ENCODE measurements at regions not wholly inside any gene's neighbourhood (a gene's known extent, or its start where the extent isn't known, plus 50 kb on each side); places are given as distances from the start of the nearest gene placed in this dataset.

DNA sequence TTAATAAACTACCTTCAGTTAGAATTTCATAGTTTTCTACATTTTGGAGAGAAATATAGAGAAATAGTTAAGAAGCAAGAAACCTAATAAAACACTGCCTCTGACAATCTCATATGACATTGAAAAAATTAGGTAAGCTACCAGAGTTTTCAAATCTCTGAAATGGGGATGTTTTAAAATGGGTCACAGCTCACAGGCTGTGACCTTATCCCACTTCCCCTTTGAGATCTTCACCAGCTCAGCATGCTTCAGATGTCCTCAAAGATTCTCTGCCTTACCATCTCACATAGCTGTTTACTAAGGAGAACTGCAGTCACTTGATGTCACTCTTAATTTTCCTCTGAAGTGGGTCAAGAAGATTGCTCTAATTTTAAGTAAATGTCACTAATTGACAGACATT lies 717.8 kb downstream of the JRKL start:
- DNase-seq (ENCODE audit: low read depth in 2 of 3, low spot score in 2 of 3): no peak

DNA sequence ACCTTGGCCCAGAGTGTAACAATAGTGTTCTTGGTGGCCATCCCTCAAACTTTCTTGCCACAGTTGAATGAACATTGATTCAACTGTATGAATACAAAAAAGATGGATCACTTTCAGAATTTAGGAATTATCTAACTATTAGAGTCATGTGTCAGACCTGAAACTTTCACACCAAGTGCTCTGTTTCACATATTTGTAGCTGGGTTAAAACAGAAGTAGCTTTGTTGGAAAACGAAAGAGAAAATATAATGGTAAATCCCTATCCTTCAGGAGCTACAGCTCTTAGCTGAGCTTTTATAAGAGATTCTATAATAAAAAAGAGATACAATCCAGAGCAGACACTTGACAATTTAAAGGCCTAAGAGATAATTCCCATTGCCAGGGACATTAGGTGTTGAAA lies 719.3 kb downstream of the JRKL start:
- DNase-seq (ENCODE audit: low read depth in 2 of 3, low spot score in 2 of 3): no peak

DNA sequence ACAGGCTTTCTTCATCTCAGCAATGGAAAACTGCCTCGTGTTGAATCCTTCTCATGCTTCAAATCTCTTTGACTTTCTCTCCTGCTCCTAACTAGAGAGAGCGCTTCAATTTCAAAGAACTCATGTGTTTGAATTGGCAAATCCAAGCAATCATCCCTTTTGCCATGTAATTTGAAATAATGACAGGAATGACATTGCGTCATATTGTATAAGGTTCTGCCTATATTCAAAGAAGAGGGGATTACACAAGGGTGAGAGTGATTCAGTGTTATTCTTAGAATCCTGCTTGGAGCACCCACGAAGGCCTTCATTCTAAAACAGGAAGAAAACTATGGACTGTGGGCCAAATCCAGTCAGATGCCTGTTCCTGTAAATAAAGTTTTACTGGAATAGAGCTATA lies 720.6 kb downstream of the JRKL start:
- DNase-seq (ENCODE audit: low read depth in 2 of 3, low spot score in 2 of 3): no peak

DNA sequence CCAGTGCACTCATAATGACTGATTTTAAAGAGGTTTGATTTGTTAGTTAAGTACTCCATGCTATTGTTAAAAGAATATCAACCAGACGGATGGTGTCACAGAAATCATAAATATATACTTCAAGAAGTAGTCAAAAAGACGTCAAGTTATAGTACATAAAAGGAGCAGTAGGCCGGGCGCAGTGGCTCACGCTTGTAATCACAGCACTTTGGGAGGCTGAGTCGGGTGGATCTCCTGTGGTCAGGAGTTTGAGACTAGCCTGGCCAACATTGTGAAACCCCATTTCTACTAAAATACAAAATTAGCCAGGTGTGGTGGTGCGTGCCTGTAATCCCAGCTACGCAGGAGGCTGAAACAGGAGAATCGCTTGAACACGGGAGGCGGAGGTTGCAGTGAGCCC lies 721.7 kb downstream of the JRKL start:
- DNase-seq (ENCODE audit: low read depth in 2 of 3, low spot score in 2 of 3): no peak

DNA sequence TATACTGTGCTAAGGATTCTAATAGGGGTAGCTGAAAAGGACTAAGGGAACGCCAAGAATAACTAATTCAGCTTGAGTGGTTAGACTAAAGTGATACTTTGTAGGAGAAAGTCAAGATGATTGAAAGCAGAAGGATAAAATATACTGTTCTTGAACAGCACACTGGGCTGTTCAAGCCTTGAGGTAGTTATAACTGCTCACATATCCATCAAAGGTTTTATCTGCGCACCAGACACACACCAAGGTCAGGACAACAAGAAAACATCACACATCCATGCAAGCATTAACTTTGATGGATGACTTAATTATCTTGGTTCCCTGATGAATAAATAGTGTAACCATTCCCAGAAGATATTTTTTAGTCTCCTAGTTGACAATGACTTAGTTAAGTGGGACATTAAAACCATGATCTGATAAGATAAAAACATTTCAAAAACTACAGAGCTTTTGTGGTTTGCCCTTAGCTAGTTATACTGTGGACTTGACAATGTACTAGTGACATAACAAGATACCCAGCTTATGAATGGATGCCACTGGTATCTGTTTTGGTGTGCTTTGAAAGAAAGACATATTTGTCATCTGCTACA lies 728.9 kb downstream of the JRKL start:
- no peak for DNase-seq (ENCODE audit: low read depth in 2 of 3, low spot score in 2 of 3)

DNA sequence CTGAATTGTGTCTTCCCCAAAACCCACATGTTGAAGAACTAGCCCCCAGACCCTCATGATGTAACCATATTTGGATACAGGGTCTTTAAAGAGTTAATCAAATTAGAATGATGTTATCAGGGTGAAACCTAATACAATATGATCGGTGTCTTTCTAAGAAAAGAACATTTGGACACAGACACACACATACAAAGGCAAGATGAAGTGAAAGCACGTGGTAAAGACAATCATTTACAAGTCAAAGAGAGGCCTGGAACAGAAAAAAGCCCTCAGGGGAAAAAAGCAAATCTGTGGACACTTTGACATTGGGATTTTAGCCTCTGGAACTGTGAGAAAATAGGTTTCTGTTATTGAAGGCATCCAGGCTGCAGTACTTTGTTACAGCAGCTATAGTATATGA lies 733.4 kb downstream of the JRKL start:
- no peak for DNase-seq (ENCODE audit: low read depth in 2 of 3, low spot score in 2 of 3)

DNA sequence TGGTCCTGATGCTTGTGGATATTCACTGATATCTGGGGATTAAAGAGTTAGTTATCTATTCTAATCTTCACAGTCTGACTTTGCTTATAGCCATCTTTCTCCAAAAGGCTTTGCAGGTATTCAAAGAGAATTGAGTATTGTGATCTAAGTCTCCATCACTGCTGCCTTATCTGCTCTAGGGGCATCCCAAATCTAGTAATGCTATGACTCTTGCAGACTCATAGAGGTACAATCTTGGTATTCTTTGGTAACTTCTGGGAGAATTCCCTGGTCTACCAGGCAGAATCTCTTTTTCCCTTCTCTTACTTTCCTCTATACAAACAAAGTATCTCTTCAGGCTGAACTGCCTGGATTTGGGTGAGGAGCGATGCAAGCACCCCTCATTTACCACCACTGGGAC lies 746.3 kb downstream of the JRKL start:
- no peak for DNase-seq (ENCODE audit: low read depth in 2 of 3, low spot score in 2 of 3)

DNA sequence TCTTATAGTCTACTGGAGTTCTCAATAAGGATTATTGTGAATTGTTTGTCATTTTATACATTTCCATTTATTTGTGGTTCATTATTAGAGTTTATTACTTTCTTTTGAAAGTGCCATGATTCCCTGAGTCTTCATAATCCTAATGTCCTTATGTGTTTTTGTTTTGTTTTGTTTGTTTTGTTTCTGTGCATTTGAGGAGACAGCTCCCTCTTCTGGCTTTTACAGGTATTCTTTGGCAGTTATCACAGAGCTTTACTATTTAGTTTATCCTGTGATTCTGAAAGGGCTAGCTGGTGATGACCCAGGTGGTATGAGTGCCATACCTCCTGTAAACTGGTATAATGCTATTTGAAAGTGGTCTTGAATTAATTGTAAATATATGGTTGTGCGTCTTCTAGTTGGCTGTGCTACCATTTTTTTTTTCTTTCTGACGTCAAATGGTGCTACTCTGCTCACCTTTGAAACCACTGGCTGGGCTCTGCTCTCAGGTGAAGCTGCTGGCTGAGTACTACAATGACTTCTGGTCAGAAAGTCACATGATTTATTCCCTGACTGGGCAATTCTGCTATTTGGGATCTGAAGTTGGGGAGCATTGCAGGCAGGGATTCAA lies 751.2 kb downstream of the JRKL start:
- peak in 2 of 3 donors; percentile 2 to 11 for DNase-seq (ENCODE audit: low read depth in 2 of 3, low spot score in 2 of 3)

DNA sequence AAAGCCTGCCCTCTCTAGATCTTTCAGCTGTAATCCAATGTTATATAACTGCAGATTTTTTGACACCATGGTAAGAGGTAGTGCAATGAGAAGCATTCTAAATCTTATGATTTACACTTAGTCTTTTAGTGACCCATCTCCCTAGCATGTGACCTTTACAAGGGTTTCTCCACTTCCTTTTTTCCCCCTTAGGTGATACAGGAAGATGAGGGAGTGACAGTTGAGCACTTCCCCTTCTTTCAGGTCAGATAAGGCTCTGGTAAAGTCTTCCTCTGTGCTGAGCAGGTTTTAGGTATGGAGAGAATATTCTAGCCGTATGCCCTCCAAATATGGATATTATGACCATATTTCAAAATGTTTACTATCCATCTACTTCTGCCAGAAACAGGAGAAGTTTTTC lies 753.6 kb downstream of the JRKL start:
- DNase-seq (ENCODE audit: low read depth in 2 of 3, low spot score in 2 of 3): no peak

DNA sequence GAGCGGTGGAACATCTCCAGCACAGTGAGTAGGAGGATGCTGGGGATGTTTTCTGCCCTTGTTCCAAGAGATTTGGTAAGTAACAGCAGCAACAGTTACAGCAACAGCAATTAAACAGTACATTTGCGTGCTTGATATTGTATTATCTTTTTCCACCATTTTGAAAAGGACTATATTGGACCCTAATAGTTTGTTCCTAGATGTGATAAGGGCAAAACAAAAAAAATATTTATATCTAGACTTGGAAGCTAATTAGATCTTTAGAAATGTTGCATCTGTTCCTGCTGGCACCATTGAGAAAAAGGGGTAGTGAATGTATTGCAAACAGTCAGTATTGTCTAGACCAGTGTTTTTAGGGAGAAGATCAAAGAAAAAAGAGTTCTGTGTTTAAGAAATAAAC lies 759.9 kb downstream of the JRKL start:
- no peak for DNase-seq (ENCODE audit: low read depth in 2 of 3, low spot score in 2 of 3)

DNA sequence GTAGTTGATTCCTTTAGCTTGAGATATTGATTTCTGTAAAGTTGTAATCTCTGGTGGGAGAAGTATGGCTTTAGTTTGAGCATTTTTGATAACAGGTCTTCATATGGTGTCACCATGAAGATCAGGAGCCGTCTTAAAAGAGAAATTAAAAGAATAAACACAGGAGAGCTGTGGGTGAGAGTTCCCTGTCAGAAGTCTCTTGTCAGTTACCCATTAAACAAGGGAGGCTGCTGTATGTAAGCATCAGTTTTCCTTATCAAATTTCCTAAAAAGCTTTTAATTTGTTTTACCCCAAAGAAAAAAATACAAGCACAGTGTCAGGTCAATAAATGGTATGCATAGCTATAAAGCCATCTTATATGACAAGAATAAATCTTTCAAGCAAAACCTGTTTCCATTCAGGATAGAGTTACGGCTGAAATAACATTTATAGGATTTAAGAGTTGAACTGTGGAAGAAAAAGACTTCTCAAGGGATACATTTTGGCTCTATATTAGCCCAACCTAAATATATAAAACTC lies 767.5 kb downstream of the JRKL start:
- DNase-seq (ENCODE audit: low read depth in 2 of 3, low spot score in 2 of 3): no peak

DNA sequence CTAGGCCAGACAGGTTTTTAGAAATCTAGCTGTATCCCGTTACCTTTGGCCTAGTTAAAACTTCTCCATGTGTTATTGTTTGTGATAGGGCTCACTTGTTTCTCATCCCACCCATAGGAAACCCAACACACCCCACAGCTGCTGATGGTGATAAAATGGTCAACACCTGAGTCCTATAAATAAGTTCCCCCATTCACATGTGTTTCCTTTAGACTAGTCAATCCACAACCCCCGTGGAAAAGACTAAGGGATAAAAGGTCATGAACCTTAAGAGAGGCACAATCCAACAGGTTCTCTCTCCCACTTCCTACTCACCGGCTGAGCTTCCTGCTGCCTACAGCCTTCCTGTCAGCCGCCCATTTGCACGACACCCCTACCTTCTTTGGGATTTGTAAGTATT lies 768.4 kb downstream of the JRKL start:
- no peak for DNase-seq (ENCODE audit: low read depth in 2 of 3, low spot score in 2 of 3)

DNA sequence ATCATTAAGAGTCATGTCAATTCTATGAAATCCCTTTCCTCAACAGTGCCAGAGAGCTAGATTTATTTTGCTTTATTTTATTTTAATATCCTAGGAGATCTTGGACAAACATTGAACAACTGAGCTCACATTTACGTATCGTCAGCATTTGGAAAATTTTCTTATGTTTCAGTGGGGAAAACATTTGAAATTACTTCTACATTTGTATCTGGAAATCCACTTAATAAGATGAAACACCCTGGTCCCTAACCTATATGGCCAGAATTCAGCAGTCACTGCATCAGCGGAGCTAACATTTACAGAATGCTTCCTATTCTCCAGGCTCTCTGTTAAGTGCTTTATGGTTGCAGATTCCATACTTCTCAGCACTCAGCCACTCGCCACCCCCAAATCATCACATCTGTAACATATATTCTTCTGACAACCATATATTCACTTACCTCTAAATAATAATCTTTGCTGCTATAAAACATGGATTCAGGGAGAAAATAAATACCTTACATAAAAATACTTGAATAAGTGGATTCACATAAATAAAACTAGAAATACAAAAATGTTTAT lies 773.9 kb downstream of the JRKL start:
- DNase-seq (ENCODE audit: low read depth in 2 of 3, low spot score in 2 of 3): no peak

DNA sequence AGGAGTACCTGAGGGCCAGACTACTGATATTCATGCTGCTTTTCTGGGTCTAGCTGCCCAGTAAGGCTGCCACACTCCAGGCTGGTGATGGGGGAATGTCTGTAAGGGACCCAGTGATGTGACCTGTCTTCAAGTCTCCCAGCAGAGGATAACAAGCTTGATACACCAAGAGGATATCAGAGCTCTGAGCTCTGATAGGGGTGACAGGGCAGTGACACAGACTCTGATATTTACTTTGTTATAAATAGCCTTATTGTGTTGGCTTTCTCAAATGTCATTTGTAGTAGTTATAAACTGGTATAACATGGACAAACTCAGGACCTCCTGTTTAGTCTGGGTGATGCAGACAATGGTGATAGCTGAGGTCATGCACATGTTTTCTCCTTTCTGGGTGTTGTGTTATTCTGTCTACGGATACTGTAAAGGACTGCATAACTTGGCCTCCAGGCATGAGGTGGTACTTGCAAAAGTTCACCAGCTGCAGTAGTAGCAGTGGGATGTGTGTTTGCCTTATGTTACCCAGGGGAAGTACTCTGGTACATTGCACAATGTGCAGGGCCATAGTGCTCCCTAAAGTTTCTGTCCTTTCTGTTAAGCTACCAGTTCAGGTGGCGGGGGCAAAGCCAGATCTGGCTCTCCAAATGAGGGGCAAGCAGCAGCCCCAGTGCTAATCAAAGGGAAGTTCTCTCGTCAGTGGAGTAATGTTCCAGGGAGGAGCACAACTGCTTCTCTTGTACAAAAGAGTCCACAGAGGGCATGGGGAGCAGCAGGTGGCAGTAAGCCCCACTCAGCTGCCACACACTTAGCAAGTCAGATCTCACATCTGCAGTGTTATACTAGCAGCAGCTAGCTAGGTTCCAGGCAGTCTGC lies 812.2 kb downstream of the JRKL start:
- no peak for DNase-seq (ENCODE audit: low read depth in 2 of 3, low spot score in 2 of 3)

DNA sequence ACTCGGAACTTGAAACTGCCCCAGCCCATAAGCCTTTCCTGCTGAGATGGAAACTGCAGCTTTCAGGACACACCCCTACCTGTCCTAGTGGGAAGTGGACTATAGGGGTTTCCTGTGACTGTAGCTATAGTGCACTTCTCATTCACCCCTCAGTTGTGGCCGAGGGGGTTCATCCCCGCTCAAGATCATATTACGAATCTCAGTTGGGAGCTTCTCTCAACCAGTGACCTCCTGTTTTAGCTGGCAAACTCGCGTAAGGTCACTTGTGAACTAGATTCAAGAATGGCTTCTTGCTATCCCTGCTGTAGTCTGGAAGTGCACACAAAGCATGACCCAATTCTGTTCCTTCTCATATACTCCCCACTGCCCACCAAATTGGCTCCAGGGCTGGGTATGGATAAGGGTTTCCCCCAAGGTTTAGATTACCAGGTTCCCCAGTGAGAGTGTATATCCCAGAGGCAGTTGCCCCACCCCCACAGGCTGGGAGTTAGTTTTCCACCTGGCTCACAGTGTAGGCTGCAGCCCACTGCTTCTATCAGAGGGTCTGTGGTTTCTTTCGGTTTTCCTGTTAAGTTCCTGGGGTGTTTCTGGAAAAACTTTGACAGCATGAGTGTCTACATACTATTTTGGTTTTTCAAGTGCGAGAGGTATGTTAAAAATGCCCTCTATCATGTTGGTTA lies 812.9 kb downstream of the JRKL start:
- DNase-seq (ENCODE audit: low read depth in 2 of 3, low spot score in 2 of 3): no peak

DNA sequence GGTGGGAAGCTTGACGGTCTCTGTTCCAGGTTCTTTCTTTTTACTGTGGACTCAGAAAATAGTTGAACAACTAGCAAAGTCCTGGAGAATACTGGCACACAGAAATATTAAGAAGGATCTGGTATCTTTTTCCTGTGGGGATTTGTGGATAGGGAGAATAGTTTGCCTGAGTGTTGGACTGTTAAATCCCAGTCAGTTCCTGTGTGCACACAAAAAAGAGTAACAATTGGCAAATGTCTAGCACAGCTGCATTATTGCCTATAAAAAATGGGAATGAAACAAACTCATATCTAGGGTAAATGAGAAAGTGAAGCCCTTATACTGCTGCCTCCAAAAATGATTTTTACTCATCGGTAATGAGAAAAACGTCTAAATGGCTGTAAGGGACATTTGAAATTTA lies 828.2 kb downstream of the JRKL start:
- no peak for DNase-seq (ENCODE audit: low read depth in 2 of 3, low spot score in 2 of 3)

DNA sequence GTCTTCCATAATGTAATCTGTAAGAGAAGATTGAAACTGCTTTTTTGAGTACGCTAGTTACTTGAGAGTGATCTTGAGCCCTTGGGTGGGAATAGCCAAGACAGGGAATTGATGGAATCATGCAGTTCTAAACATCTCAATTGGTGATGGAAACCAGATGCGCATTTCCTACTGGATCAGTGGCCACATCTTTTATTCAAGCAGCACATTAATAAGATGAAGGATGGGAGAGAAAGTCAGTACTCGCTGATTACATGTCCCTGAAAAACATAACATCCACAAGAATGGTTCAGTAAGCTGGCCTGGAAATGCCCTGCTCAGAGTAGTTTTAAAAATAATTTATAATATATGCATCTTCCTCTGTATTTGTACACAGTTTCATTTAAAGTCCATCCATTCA lies 833.8 kb downstream of the JRKL start:
- DNase-seq (ENCODE audit: low read depth in 2 of 3, low spot score in 2 of 3): no peak

DNA sequence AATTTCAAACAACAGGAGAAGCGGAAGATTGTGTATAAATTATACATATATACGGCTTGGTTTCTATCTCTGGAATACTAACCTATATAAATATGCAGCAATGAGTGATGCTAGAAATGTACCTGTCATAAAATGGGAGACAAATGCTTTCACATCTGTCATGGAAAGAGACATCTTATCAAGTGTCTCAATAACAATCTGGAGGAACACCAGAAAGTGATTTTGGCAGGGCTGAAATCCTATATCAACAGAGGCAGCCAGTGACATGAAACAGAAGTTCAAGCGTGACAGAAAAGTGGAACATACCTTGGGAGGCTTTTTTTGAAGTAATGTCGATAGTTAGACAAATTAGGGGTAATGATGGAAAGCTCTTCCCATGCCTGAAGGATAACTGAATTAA lies 834.6 kb downstream of the JRKL start:
- no peak for DNase-seq (ENCODE audit: low read depth in 2 of 3, low spot score in 2 of 3)

DNA sequence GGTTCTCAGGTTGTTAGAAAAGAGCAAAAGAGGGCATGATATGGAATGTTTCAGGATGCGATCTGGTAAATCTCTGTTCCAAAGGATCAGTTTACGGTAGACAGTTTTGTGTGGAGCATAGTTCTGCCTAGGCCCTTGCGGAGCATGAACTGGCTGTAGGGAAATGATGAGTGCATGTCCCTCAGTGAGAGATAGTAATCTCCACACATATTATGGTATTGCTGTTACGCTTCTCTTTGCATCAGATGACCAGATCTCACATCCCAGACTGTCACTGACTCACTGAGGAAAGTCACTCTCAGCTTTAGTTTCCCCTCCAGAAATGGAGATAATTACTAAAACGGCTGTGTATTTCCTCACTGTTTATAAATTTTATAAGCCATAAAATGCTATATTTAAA lies 836.0 kb downstream of the JRKL start:
- DNase-seq (ENCODE audit: low read depth in 2 of 3, low spot score in 2 of 3): no peak

DNA sequence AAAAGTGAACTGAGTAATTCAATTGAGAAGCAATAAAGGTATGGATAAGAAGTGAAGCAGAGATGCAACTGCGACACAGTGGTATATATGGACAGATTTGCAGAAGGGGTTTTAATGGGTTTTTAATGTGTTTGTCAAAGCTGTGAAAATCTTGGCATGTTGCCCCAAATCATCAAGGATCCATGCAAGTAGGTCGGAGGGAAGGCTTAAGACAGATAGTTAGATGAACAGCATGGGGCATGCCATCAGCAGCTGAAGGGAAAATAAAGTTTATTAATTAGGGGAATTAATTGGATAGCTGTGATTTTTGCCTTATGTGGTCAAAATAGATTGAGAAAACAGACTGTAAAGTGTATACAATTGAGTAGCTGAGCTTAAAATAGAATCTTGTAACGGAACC lies 840.1 kb downstream of the JRKL start:
- DNase-seq (ENCODE audit: low read depth in 2 of 3, low spot score in 2 of 3): no peak

DNA sequence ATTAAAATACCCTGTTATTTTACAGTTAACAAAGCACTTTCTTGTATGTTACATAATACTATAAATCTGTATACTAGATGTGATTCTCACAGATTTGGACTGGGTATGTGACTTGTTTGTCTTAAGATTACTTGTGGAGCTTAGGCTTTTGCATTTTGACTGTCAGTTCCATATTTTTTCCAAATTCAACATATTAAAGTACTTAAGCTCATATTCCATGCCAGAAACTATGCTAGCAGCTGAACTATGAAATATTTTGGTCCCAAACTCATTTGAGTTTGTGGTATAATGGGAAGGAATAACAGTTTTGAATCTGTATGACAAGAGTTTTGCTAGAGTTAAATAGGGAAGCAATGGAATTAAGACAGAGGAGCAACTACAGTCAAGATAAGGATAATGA lies 841.4 kb downstream of the JRKL start:
- DNase-seq (ENCODE audit: low read depth in 2 of 3, low spot score in 2 of 3): no peak
